RWPE1 (cell line): ENCODE measurements at regions not wholly inside any gene's neighbourhood (a gene's known extent, or its start where the extent isn't known, plus 50 kb on each side); places are given as distances from the start of the nearest gene placed in this dataset.

Source experiments
- CTCF ChIA-PET: fragments of 350-600 bp; sonication (Branson Sonifier 250); formaldehyde crosslinking; extraction: SDS; loops from one replicate; lab custom pipeline; 2021; lab: Yijun Ruan, JAX
- POLR2A ChIA-PET: fragments of 400-600 bp; formaldehyde crosslinking; extraction: SDS; loops from one replicate; lab custom pipeline; 2020; ENCODE audit warnings: antibody characterized with exemption; ENCODE audit not compliant: low non-redundant PET; lab: Yijun Ruan, JAX
- DNase-seq: peaks from one replicate; pipeline ENCODE4 v3.0.0; 2012; ENCODE audit warnings: low spot score
- H3K27ac ChIP-seq: fragments of 450-650 bp; 2 replicates; pipeline ENCODE4 v1.5.1; 2017
- CTCF ChIP-seq: fragments of 450-650 bp; conservative IDR thresholded peaks from 2 replicates; pipeline ENCODE4 v1.5.1; 2017; ENCODE audit warnings: low read depth, mild to moderate bottlenecking

- TF ChIP-seq CTCF, result no peak
- peak; percentile 2 for DNase-seq
- ChIA-PET POLR2A (no interaction called here), CTCF (interaction anchor here (0.6 kb wide), 1 partner anchor 212 kb away, joined by 3 read pairs; no protein-coding TSS in a partner anchor)
- no peak overlapping the region for H3K27ac ChIP-seq
Measured at GRCh38 chr14:82387699-82388098, 854.0 kb upstream of the SEL1L start.

- H3K27ac ChIP-seq, result no peak overlapping the region
- POLR2A ChIA-PET, result interaction anchor here (0.6 kb wide), 1 partner anchor 27 kb away, joined by 11 read pairs; no protein-coding TSS in a partner anchor
- TF ChIP-seq CTCF, result no peak
Measured at GRCh38 chr14:82388488-82388887, 854.8 kb upstream of the SEL1L start.

GRCh38 chr14:82390586-82390985, 856.9 kb upstream of the SEL1L start:
- ChIA-PET CTCF (interaction anchor here (0.6 to 0.8 kb wide), 2 partner anchors 644 to 702 kb away, joined by 3 to 4 read pairs; no protein-coding TSS in a partner anchor), POLR2A (no interaction called here)
- no peak for TF ChIP-seq CTCF
- DNase-seq, result no peak
- H3K27ac ChIP-seq, result no peak overlapping the region

More at GRCh38 chr14:82388488-82388887, 854.8 kb upstream of the SEL1L start:
- CTCF ChIA-PET, result no interaction called here
- DNase-seq, result no peak

- no peak for DNase-seq
- no peak for TF ChIP-seq CTCF
- ChIA-PET CTCF (no interaction called here), POLR2A (no interaction called here)
- H3K27ac ChIP-seq, result no peak overlapping the region
Measured at GRCh38 chr14:82394916-82395315, 861.3 kb upstream of the SEL1L start.

- CTCF ChIA-PET, result no interaction called here
- no peak for TF ChIP-seq CTCF
- H3K27ac ChIP-seq, result no peak overlapping the region
- DNase-seq, result no peak
- POLR2A ChIA-PET, result no interaction called here
Measured at GRCh38 chr14:82398256-82398655, 864.6 kb upstream of the SEL1L start.

- CTCF ChIA-PET, result no interaction called here
- TF ChIP-seq CTCF, result no peak
- POLR2A ChIA-PET, result no interaction called here
Measured at GRCh38 chr14:82403987-82404386, 870.3 kb upstream of the SEL1L start.

More at GRCh38 chr14:82403987-82404386, 870.3 kb upstream of the SEL1L start:
- no peak for DNase-seq
- no peak overlapping the region for H3K27ac ChIP-seq
